ENCODE measurements at regions not wholly inside any gene's neighbourhood (a gene's known extent, or its start where the extent isn't known, plus 50 kb on each side); places are given as distances from the start of the nearest gene placed in this dataset.

GRCh38 chr11:129319201-129319600, 56.4 kb upstream of the BARX2 start:
- TF ChIP-seq CTCF (IDR thresholded peaks at IDR 0.05) (no peak), POLR2AphosphoS5 (IDR thresholded peaks at IDR 0.05) (no peak), POLR2A (IDR thresholded peaks at IDR 0.05) (no peak), EP300 (IDR thresholded peaks at IDR 0.05) (no peak)
